ENCODE measurements at regions not wholly inside any gene's neighbourhood (a gene's known extent, or its start where the extent isn't known, plus 50 kb on each side); places are given as distances from the start of the nearest gene placed in this dataset.

DNA sequence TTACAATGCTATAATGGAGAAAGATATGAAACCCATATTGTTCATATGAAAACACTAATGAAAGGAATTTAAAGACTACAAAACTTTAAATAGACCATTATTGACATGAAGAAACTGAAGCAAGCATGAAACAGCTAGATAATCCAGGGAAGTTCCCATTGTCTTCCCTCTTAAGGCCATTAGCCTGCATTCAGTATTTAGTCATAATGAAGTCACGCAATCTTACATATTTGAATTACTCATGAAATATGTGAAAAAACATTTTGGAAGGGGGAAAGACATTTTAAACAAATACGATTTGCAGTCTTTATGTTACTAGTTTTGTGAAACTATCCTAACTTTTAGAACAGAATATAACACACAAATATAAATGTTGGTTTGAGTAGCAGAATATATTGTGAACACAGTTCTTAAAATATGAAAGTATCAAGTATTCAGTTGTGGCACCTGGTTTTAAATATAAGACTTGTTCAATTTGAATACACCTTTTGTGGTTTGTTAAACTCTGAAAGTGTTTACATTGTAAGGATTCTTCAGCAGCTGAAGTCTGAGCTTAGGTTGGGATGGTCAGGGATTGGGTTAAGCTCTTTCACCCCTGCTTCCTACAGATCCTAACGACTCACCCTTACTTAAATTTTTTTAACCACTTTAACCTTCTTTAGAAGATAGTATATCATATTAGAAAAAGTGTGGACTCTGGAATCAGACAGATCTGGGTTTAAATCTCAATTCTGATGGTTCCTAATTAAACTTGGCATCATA lies 500.3 kb upstream of the TENM4 start:
- TF ChIP-seq, protein P1, sequence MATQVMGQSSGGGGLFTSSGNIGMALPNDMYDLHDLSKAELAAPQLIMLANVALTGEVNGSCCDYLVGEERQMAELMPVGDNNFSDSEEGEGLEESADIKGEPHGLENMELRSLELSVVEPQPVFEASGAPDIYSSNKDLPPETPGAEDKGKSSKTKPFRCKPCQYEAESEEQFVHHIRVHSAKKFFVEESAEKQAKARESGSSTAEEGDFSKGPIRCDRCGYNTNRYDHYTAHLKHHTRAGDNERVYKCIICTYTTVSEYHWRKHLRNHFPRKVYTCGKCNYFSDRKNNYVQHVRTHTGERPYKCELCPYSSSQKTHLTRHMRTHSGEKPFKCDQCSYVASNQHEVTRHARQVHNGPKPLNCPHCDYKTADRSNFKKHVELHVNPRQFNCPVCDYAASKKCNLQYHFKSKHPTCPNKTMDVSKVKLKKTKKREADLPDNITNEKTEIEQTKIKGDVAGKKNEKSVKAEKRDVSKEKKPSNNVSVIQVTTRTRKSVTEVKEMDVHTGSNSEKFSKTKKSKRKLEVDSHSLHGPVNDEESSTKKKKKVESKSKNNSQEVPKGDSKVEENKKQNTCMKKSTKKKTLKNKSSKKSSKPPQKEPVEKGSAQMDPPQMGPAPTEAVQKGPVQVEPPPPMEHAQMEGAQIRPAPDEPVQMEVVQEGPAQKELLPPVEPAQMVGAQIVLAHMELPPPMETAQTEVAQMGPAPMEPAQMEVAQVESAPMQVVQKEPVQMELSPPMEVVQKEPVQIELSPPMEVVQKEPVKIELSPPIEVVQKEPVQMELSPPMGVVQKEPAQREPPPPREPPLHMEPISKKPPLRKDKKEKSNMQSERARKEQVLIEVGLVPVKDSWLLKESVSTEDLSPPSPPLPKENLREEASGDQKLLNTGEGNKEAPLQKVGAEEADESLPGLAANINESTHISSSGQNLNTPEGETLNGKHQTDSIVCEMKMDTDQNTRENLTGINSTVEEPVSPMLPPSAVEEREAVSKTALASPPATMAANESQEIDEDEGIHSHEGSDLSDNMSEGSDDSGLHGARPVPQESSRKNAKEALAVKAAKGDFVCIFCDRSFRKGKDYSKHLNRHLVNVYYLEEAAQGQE (IDR thresholded peaks at IDR 0.05; ENCODE audit: borderline replicate concordance in 1 of 2, low read depth in 1 of 2, low read length in 2 of 2): no peak
- no peak for TF ChIP-seq IRF2 (CRISPR knock-in tag; IDR thresholded peaks at IDR 0.05)
- TF ChIP-seq HNRNPUL1 (IDR thresholded peaks at IDR 0.05; ENCODE audit: low read depth, low read length): no peak
- no peak for TF ChIP-seq ZNF850 (CRISPR knock-in tag; conservative IDR thresholded peaks at IDR 0.05)
- no peak for TF ChIP-seq POLR2AphosphoS2 (IDR thresholded peaks at IDR 0.05; ENCODE audit: low read depth, low read length)
- TF ChIP-seq, protein P2, sequence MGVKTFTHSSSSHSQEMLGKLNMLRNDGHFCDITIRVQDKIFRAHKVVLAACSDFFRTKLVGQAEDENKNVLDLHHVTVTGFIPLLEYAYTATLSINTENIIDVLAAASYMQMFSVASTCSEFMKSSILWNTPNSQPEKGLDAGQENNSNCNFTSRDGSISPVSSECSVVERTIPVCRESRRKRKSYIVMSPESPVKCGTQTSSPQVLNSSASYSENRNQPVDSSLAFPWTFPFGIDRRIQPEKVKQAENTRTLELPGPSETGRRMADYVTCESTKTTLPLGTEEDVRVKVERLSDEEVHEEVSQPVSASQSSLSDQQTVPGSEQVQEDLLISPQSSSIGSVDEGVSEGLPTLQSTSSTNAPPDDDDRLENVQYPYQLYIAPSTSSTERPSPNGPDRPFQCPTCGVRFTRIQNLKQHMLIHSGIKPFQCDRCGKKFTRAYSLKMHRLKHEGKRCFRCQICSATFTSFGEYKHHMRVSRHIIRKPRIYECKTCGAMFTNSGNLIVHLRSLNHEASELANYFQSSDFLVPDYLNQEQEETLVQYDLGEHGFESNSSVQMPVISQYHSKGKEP (CRISPR knock-in tag; IDR thresholded peaks at IDR 0.05): no peak
- no peak for TF ChIP-seq CEBPB (IDR thresholded peaks at IDR 0.05; ENCODE audit: borderline replicate concordance, low read depth, low read length)
- TF ChIP-seq, protein P3, sequence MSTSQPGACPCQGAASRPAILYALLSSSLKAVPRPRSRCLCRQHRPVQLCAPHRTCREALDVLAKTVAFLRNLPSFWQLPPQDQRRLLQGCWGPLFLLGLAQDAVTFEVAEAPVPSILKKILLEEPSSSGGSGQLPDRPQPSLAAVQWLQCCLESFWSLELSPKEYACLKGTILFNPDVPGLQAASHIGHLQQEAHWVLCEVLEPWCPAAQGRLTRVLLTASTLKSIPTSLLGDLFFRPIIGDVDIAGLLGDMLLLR (CRISPR knock-in tag; IDR thresholded peaks at IDR 0.05): no peak
- TF ChIP-seq, protein P4, sequence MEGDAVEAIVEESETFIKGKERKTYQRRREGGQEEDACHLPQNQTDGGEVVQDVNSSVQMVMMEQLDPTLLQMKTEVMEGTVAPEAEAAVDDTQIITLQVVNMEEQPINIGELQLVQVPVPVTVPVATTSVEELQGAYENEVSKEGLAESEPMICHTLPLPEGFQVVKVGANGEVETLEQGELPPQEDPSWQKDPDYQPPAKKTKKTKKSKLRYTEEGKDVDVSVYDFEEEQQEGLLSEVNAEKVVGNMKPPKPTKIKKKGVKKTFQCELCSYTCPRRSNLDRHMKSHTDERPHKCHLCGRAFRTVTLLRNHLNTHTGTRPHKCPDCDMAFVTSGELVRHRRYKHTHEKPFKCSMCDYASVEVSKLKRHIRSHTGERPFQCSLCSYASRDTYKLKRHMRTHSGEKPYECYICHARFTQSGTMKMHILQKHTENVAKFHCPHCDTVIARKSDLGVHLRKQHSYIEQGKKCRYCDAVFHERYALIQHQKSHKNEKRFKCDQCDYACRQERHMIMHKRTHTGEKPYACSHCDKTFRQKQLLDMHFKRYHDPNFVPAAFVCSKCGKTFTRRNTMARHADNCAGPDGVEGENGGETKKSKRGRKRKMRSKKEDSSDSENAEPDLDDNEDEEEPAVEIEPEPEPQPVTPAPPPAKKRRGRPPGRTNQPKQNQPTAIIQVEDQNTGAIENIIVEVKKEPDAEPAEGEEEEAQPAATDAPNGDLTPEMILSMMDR (CRISPR knock-in tag; IDR thresholded peaks at IDR 0.05): no peak
- TF ChIP-seq, protein P5, sequence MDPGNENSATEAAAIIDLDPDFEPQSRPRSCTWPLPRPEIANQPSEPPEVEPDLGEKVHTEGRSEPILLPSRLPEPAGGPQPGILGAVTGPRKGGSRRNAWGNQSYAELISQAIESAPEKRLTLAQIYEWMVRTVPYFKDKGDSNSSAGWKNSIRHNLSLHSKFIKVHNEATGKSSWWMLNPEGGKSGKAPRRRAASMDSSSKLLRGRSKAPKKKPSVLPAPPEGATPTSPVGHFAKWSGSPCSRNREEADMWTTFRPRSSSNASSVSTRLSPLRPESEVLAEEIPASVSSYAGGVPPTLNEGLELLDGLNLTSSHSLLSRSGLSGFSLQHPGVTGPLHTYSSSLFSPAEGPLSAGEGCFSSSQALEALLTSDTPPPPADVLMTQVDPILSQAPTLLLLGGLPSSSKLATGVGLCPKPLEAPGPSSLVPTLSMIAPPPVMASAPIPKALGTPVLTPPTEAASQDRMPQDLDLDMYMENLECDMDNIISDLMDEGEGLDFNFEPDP (CRISPR knock-in tag; conservative IDR thresholded peaks at IDR 0.05): no peak
- TF ChIP-seq SP2 (CRISPR knock-in tag; IDR thresholded peaks at IDR 0.05): no peak
